ENCODE measurements at regions not wholly inside any gene's neighbourhood (a gene's known extent, or its start where the extent isn't known, plus 50 kb on each side); places are given as distances from the start of the nearest gene placed in this dataset.
"Not testable (repeated sequence)": the region's sequence is repeated elsewhere in the genome, so short reads cannot be mapped to it uniquely, and the experiment has no call there.

- no peak for DNase-seq
These were observed 102.8 kb upstream of the SGK1 start for GRCh38 chr6:134420614-134421181.

DNA sequence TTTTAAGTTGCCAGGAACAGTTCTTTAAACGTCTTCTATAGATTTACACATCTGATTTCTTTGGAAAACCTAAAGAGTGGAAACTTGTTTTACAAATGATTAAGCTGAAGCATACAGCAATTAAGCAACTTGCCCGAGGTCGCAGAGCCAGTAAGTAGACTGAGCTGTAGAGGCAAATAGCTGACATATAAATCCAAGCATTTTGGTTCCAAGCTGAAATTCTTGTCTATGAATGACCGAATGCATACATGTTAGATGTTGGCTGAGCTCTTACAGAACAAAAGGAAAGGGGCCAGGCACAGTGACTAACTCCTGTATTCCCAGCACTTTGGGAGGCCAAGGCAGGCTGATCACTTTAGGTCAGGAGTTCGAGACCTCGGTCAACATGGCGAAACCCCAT is 101.8 kb upstream of the SGK1 start:
- DNase-seq: no peak

- DNase-seq: no peak
These were observed 98.7 kb upstream of the SGK1 start for GRCh38 chr6:134416418-134417154.

GRCh38 chr6:134415656-134416055 is 97.7 kb upstream of the SGK1 start:
- no peak for DNase-seq

GRCh38 chr6:134415194-134415593 is 97.3 kb upstream of the SGK1 start:
- DNase-seq: no peak

- DNase-seq: no peak
These were observed 96.9 kb upstream of the SGK1 start for GRCh38 chr6:134414793-134415192.

- DNase-seq: no peak
These were observed 95.3 kb upstream of the SGK1 start for GRCh38 chr6:134413241-134413643.

- DNase-seq: no peak
These were observed 92.6 kb upstream of the SGK1 start for GRCh38 chr6:134410541-134410940.

DNA sequence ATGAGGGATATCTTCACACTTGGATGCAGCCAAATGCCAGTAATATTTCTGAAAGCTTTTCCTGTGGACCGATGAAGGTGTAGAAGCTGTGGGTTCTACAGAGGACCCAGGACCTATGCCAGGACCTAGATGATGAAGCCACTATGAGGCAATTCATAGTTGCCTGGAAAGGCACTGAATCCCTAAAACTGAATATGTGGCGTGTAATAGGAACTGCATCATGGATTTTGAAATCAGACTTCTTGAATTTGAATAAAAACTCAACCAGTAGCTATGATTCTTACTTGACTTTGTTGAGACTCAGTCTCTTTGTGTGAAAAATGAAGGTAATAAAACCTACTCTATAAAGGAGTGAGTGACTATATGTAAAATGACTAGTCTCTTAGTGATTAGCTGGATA is 89.9 kb upstream of the SGK1 start:
- DNase-seq: no peak

DNA sequence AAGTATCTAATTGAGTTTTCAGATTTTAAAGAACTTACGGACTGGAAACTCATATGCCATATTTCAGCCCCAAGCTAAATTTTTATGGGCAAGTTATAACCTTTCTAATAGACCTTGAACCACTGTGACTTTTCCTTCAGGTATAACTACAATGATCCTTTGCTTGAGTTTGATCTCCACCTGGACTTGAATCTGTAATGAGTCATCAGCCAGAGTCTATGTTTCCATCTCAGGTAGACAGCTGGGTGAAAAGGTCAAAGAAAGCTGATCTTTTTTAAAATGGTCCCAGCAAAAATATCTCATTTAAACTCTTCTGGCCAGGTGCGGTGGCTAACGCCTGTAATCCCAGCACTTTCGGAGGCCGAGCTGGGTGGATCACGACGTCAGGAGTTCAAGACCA is 88.4 kb upstream of the SGK1 start:
- no peak for DNase-seq

DNA sequence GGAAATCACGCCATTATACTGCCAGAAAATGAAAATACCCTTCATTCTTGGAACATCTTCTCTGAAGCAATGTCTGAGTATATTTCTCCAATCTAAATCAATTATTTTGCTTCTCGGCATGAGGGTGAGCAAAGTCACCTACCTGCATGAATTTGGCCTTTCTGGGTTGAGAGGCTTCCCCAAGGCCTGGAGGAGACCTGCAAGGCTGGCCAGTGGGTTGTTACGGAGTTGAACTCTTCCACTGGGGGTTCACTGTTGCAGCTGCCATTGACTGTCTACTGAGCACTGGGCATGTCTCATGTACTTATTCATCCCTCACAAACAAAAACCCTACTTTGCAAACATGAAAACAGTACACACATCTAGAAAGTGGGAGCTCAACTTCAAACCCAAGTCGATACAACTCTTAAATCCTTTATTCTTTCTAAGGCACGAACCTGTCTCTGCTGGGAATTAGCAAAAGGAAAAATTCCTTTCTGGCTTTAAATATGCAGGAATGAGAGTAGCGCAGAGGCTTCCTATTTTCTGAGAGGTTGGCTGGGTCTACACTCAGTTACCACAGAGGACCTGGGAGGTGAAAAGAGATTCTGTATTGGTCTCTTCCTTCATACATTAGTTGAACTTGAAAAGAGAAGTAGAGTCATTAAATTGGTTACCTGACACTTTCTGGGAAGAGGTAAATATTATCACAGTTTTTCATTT is 87.6 kb upstream of the SGK1 start:
- DNase-seq: no peak

- not testable (repeated sequence) for DNase-seq
These were observed 85.4 kb upstream of the SGK1 start for GRCh38 chr6:134403312-134403711.

DNA sequence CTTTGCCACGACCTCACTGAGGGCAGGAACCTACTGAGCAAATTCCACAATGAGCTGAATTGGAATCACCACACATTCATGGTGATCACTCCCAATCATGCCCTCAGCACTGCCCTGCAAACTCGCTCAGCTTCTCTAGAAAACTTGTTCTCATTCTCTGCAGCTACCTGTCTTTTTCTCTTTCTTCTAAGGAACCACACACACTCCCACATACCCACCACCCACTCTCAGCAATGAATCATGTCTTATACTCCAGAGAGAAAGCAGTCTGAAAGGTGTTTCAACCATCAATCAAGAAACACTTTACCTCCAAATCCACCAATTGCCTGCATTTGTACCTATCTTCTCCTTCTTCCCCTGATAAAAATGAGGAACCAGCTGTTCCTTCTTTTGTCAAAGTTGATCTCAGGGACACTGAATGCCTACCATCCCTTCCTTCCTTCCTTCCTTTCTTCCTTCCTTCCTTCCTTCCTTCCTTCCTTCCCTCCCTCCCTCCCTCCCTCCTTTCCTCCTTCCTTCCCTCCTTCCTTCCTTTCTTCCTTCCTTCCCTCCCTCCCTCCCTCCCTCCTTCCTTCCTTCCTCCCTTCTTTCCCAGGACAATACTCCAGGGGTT is 84.6 kb upstream of the SGK1 start:
- DNase-seq: no peak

GRCh38 chr6:134400941-134401340 is 83.0 kb upstream of the SGK1 start:
- DNase-seq: no peak

GRCh38 chr6:134398453-134398852 is 80.5 kb upstream of the SGK1 start:
- DNase-seq: no peak

- DNase-seq: no peak
These were observed 79.8 kb upstream of the SGK1 start for GRCh38 chr6:134397676-134398075.

DNA sequence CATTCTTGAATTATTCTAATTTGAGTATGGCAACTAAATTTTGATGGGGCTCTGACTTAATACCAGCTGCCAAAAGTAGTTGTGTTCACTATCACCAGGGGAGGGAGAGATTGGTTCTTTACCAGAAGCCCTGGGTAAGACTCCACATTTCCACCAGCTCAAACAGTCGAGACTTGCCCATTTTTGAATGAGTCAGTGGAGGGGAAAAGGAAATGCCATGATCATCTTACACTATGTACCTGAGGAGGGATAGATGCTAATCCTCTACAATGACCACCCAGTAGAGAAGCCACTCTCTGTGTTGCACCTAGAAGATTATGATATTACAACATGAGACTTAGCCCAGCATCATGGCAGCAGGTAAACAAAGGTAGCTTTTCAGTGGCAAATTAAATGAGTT is 77.0 kb upstream of the SGK1 start:
- no peak for DNase-seq

DNA sequence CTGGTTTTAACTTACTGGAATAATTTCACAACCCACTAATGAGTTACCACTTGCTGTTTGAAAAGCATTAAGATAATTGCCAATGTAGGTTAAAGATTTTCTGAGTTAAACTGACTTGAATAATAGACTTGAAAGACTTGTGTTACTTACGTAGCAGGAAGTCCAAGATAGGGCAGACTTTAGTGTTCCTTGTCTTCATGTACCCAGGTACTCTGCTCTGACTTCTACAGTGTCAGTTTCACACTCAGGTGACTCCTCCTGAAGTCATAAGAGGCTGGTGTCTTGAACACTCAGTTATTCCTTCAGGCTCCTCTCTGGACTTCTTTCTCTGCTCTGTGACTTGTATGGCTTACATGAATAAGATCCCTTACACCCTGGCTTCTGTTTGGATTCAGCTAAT is 76.3 kb upstream of the SGK1 start:
- DNase-seq: no peak

DNA sequence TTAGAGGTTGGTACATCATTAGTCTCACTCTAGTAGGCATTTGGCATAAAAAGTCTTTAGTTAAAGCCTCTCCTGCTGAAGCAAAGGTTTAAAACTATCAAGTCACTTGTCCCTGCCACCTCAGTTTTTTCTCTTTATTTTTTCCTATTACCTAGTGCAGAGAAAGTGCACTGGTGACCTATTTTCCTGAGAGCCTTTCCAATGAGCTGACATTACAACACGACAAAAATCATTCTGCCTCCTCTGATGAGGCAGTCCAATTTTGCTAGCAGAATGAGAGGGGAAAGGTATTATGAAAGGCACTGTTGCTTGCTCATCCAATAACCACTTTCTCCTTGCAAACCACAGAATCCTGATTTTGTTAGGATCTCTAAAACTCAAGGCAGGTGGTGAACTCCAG is 73.3 kb upstream of the SGK1 start:
- no peak for DNase-seq

DNA sequence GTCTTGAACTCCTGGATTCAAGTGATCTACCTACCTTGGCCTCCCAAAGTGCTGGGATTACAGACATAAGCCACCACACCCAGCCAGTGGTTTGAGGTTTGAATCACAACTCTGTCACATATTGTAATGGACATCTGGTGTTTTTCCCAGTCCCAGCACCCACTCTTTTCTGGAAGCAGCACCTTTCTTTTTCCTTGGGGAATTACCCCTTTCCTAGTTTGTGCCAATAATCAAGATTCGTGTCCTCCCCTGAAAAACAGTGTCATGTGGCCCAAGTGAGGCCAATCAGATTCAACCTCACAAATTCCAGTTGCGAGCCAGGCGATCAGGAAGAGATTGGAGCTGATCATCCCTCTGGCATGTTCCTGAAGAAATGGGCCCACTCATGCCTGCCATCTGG is 71.7 kb upstream of the SGK1 start:
- DNase-seq: no peak

DNA sequence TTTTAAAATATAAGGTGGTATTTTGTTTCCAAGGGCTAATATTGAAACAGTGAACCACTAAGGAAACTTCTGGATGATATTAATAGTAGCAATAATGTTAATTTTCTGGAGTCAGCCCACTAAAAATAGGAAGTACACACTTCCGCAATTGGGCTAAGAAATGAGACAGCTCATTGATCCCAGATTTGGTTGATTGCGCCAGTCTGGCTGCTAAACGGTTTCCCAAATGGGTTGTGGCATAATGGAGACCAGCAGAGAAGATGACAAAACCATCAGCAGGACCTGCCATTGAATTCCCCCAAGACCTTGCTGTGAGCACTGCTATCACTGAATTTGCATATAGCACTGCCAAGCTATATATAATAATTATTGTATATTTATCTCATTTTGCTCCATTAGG is 71.2 kb upstream of the SGK1 start:
- no peak for DNase-seq

GRCh38 chr6:134386482-134386881 is 68.6 kb upstream of the SGK1 start:
- DNase-seq: not testable (repeated sequence)

- DNase-seq: no peak
These were observed 64.0 kb upstream of the SGK1 start for GRCh38 chr6:134381959-134382358.

GRCh38 chr6:134379599-134379998 is 61.7 kb upstream of the SGK1 start:
- DNase-seq: no peak

All from 8988T (cell line).